Muscle layer of colon (tissue), 2 donors: ENCODE measurements at regions not wholly inside any gene's neighbourhood (a gene's known extent, or its start where the extent isn't known, plus 50 kb on each side); places are given as distances from the start of the nearest gene placed in this dataset.

ENCODE experiments used
- H3K27ac ChIP-seq: one replicate; pipeline ENCODE4 v1.7.0; 2013; ENCODE audit warnings: low read depth, mild to moderate bottlenecking, low read length, moderate library complexity
- H3K27me3 ChIP-seq, 2 donors: one replicate each; pipeline ENCODE4 v1.7.0; 2013; ENCODE audit warnings: low read length in 2 of 2, mild to moderate bottlenecking in 2 of 2; ENCODE audit not compliant: insufficient read depth in 2 of 2, control insufficient read depth in 1 of 2
- H3K36me3 ChIP-seq: one replicate; pipeline ENCODE4 v1.7.0; 2013; ENCODE audit warnings: mild to moderate bottlenecking, low read length; ENCODE audit not compliant: insufficient read depth
- H3K4me1 ChIP-seq: one replicate; pipeline ENCODE4 v1.7.0; 2013; ENCODE audit warnings: mild to moderate bottlenecking, low read length; ENCODE audit not compliant: insufficient read depth
- H3K4me3 ChIP-seq, 2 donors: one replicate each; pipeline ENCODE4 v1.7.0; 2013; ENCODE audit warnings: low read length in 2 of 2, low read depth in 1 of 2, mild to moderate bottlenecking in 1 of 2, moderate library complexity in 1 of 2
- H3K9ac ChIP-seq: one replicate; pipeline ENCODE4 v1.7.0; 2013; ENCODE audit warnings: low read length
- H3K9me3 ChIP-seq: one replicate; pipeline ENCODE4 v1.7.0; 2013; ENCODE audit warnings: mild to moderate bottlenecking, low read length
- donor health status: abdominal sarcoma.
- donor health status: Adenocarcinoma of cecum.

GRCh38 chr1:229073251-229073650 is 197.7 kb upstream of the RAB4A start:
- H3K36me3 ChIP-seq: no peaks in the 10 kb centered on the region
- H3K4me1 ChIP-seq: peaks cover 18% of the 10 kb centered on the region
- no peaks in the 10 kb centered on the region for H3K27me3 ChIP-seq
- no peaks in the 10 kb centered on the region for H3K9me3 ChIP-seq
- H3K4me3 ChIP-seq: no peak overlapping the region
- no peak overlapping the region for H3K9ac ChIP-seq
- no peak overlapping the region for H3K27ac ChIP-seq

DNA sequence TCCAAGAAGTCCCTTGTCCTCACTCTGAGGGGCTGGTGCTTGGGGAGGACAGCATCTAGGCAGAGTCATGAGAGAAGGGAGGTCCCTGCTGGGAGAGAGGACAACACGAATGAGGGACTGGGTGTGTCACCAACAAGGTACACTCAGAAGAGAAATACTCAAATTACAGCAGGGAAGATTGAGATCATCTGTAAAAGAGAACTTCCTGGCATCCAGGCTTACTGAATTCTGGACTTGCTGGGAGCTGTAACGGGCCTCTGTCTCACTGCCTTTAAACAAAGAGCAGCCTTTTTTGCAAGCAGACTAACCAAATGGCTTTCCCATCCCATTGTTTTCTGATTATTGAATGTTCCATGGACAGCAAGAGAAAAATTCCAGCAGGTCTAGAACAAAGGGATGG is 195.7 kb upstream of the RAB4A start:
- Histone ChIP-seq H3K36me3 (no peaks in the 10 kb centered on the region), H3K4me3 (no peak overlapping the region), H3K9ac (no peak overlapping the region), H3K4me1 (peaks cover 12% of the 10 kb centered on the region), H3K27ac (no peak overlapping the region), H3K27me3 (no peaks in the 10 kb centered on the region), H3K9me3 (no peaks in the 10 kb centered on the region)

GRCh38 chr1:229075716-229076115 is 195.2 kb upstream of the RAB4A start:
- Histone ChIP-seq H3K4me3 (no peak overlapping the region), H3K27me3 (no peaks in the 10 kb centered on the region), H3K9ac (no peak overlapping the region), H3K27ac (no peak overlapping the region), H3K4me1 (peaks cover 9% of the 10 kb centered on the region), H3K36me3 (no peaks in the 10 kb centered on the region), H3K9me3 (no peaks in the 10 kb centered on the region)

- Histone ChIP-seq H3K36me3 (no peaks in the 10 kb centered on the region), H3K9ac (no peak overlapping the region), H3K9me3 (no peaks in the 10 kb centered on the region), H3K27me3 (no peaks in the 10 kb centered on the region), H3K4me1 (peaks cover 4% of the 10 kb centered on the region), H3K27ac (no peak overlapping the region), H3K4me3 (no peak overlapping the region)
Measured at GRCh38 chr1:229076195-229076594, 194.7 kb upstream of the RAB4A start.

DNA sequence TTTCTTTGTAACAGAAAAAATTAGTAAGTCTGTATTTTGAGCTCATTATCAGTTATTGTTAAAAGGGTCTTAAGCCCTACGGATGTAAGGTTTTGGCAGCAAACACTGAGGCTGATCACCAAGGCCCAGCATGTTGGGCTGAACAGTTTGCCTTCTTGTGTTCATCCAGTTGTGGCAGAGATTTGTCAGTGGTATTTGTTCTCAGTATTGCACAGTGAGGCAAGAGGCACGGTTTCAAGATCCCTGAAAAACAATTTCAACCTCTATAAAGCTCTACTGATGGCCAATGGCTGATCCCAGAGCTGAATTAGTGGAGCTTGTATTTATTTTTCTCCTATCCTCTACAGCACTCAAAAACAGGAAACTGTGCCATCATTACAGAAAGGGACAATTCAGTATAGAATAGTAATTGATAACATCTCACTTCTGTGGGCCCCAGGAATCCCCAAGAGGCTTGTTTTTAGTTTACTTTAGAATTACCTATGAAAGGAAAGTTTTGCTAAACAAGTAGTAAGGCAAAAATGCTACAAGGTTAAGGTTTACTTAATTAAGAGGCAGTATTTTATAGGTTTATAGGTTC is 191.8 kb upstream of the RAB4A start:
- Histone ChIP-seq H3K27ac (no peak overlapping the region), H3K9ac (no peak overlapping the region), H3K36me3 (no peaks in the 10 kb centered on the region), H3K9me3 (no peaks in the 10 kb centered on the region), H3K4me1 (no peaks in the 10 kb centered on the region), H3K4me3 (no peak overlapping the region), H3K27me3 (no peaks in the 10 kb centered on the region)

DNA sequence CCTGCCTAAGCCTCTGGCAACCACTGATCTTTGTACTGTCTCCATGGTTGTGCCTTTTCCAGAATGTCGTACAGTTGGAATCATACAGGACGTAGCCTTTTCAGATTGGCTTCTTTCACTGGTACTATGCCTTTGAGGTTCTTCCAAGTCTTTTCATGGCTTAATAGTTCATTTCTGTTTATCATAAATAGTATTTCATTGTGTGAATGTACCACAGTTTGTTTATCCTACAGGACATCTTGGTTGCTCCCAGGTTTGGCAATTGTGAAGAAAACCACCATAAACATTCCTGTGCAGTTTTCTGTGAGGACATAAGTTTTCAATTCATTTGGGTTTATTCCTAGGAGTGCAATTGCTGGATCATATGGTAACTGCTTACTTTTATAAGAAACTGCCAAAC is 190.6 kb upstream of the RAB4A start:
- H3K36me3 ChIP-seq: no peaks in the 10 kb centered on the region
- H3K27me3 ChIP-seq: no peaks in the 10 kb centered on the region
- H3K27ac ChIP-seq: no peak overlapping the region
- no peaks in the 10 kb centered on the region for H3K9me3 ChIP-seq
- no peaks in the 10 kb centered on the region for H3K4me1 ChIP-seq
- no peak overlapping the region for H3K9ac ChIP-seq
- no peak overlapping the region for H3K4me3 ChIP-seq

DNA sequence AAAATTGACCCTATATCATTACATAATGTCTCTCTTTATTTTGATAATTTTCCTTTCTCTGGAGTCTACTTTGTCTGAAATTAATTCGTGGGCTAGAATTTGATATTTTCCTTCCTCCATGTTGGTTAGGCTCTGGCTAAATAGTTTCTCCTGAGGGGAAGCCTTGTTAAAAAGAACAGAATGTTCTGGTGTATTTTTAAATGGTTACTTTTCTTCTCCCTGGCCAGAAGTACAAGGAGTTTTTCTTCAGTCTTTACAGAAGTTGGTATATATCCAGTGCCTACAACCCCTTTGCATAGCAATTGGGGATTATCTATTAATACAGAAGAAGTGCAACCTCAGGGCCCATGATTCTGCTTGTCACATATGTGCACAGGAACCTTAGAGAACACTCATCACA is 185.6 kb upstream of the RAB4A start:
- no peak overlapping the region for H3K9ac ChIP-seq
- no peaks in the 10 kb centered on the region for H3K36me3 ChIP-seq
- no peak overlapping the region for H3K4me3 ChIP-seq
- H3K27me3 ChIP-seq: no peaks in the 10 kb centered on the region
- H3K4me1 ChIP-seq: peaks cover 8% of the 10 kb centered on the region
- no peak overlapping the region for H3K27ac ChIP-seq
- H3K9me3 ChIP-seq: no peaks in the 10 kb centered on the region

- Histone ChIP-seq H3K9ac (no peak overlapping the region), H3K9me3 (no peaks in the 10 kb centered on the region), H3K36me3 (no peaks in the 10 kb centered on the region), H3K27me3 (no peaks in the 10 kb centered on the region), H3K4me3 (no peak overlapping the region), H3K4me1 (peaks cover 8% of the 10 kb centered on the region), H3K27ac (no peak overlapping the region)
Measured at GRCh38 chr1:229086091-229086490, 184.8 kb upstream of the RAB4A start.

- H3K9ac ChIP-seq: no peak overlapping the region
- no peaks in the 10 kb centered on the region for H3K36me3 ChIP-seq
- H3K4me3 ChIP-seq: no peak overlapping the region
- H3K9me3 ChIP-seq: no peaks in the 10 kb centered on the region
- no peak overlapping the region for H3K27ac ChIP-seq
- H3K4me1 ChIP-seq: peaks cover 8% of the 10 kb centered on the region
- H3K27me3 ChIP-seq: no peaks in the 10 kb centered on the region
Measured at GRCh38 chr1:229086686-229087085, 184.2 kb upstream of the RAB4A start.

GRCh38 chr1:229087339-229087738 is 183.6 kb upstream of the RAB4A start:
- H3K36me3 ChIP-seq: no peaks in the 10 kb centered on the region
- H3K27ac ChIP-seq: no peak overlapping the region
- no peak overlapping the region for H3K9ac ChIP-seq
- peaks cover 8% of the 10 kb centered on the region for H3K4me1 ChIP-seq
- no peaks in the 10 kb centered on the region for H3K9me3 ChIP-seq
- no peak overlapping the region for H3K4me3 ChIP-seq
- H3K27me3 ChIP-seq: no peaks in the 10 kb centered on the region

GRCh38 chr1:229087906-229088305 is 183.0 kb upstream of the RAB4A start:
- Histone ChIP-seq H3K27ac (no peak overlapping the region), H3K4me3 (no peak overlapping the region), H3K9me3 (no peaks in the 10 kb centered on the region), H3K36me3 (no peaks in the 10 kb centered on the region), H3K4me1 (peaks cover 8% of the 10 kb centered on the region), H3K27me3 (no peaks in the 10 kb centered on the region), H3K9ac (no peak overlapping the region)

- H3K9ac ChIP-seq: no peak overlapping the region
- no peak overlapping the region for H3K27ac ChIP-seq
- peaks cover 8% of the 10 kb centered on the region for H3K4me1 ChIP-seq
- no peak overlapping the region for H3K4me3 ChIP-seq
- H3K9me3 ChIP-seq: no peaks in the 10 kb centered on the region
- H3K36me3 ChIP-seq: no peaks in the 10 kb centered on the region
- no peaks in the 10 kb centered on the region for H3K27me3 ChIP-seq
Measured at GRCh38 chr1:229088711-229089110, 182.2 kb upstream of the RAB4A start.
